Upper lobe of right lung (tissue), 1 donor: ENCODE measurements at regions not wholly inside any gene's neighbourhood (a gene's known extent, or its start where the extent isn't known, plus 50 kb on each side); places are given as distances from the start of the nearest gene placed in this dataset.

ENCODE experiments used
- ATAC-seq: fragments of 200-7000 bp; cut with Tn5 transposase; one replicate; pipeline ENCODE4 v1.9.1; 2020; ENCODE audit warnings: mild to moderate bottlenecking, moderate library complexity
- DNase-seq: peaks from one replicate; pipeline ENCODE4 v3.0.0-alpha.2; 2020
- H3K27ac ChIP-seq: fragments of 200-600 bp; one replicate; pipeline ENCODE4 v1.8.0; 2022
- H3K27me3 ChIP-seq: fragments of 200-600 bp; one replicate; pipeline ENCODE4 v1.8.0; 2022; ENCODE audit warnings: mild to moderate bottlenecking
- H3K36me3 ChIP-seq: fragments of 200-600 bp; one replicate; pipeline ENCODE4 v1.8.0; 2022
- H3K4me1 ChIP-seq: fragments of 200-600 bp; one replicate; pipeline ENCODE4 v1.8.0; 2022
- H3K4me3 ChIP-seq: fragments of 200-600 bp; one replicate; pipeline ENCODE4 v1.8.0; 2022; ENCODE audit warnings: mild to moderate bottlenecking
- H3K9me3 ChIP-seq: fragments of 200-600 bp; one replicate; pipeline ENCODE4 v1.8.0; 2022
- CTCF ChIP-seq: fragments of 200-600 bp; IDR thresholded peaks from one replicate; pipeline ENCODE4 v1.8.0; 2022; ENCODE audit warnings: antibody characterized with exemption
- intact Hi-C: fragments of 100-400 bp; cut with DNase I; formaldehyde crosslinking; loops from one replicate; pipeline ENCODE4 v1.11.0; 2022
- donor health status: DM: no; HTN: yes; CAD: no; lungs with severe emphysema.

- peaks cover 27% of the 10 kb centered on the region for H3K27me3 ChIP-seq
- intact Hi-C loops, result no loop called here
- no peak for DNase-seq
- no peaks in the 10 kb centered on the region for H3K36me3 ChIP-seq
- no peak overlapping the region for H3K4me3 ChIP-seq
- no peaks in the 10 kb centered on the region for H3K9me3 ChIP-seq
- no peak overlapping the region for H3K27ac ChIP-seq
- no peak for ATAC-seq
- no peak for TF ChIP-seq CTCF
- no peaks in the 10 kb centered on the region for H3K4me1 ChIP-seq
Measured at GRCh38 chr17:79464318-79465010, 146.4 kb downstream of the RBFOX3 start.

GRCh38 chr17:79463421-79464317 is 147.2 kb downstream of the RBFOX3 start:
- TF ChIP-seq CTCF, result no peak
- H3K27me3 ChIP-seq, result peaks cover 27% of the 10 kb centered on the region
- H3K4me1 ChIP-seq, result no peaks in the 10 kb centered on the region
- no peak for ATAC-seq
- no peaks in the 10 kb centered on the region for H3K9me3 ChIP-seq
- DNase-seq, result no peak
- intact Hi-C loops, result no loop called here
- no peaks in the 10 kb centered on the region for H3K36me3 ChIP-seq
- H3K27ac ChIP-seq, result no peak overlapping the region
- H3K4me3 ChIP-seq, result no peak overlapping the region

GRCh38 chr17:79461041-79461440 is 149.8 kb downstream of the RBFOX3 start:
- Histone ChIP-seq H3K9me3 (no peaks in the 10 kb centered on the region), H3K36me3 (no peaks in the 10 kb centered on the region), H3K27me3 (peaks cover 19% of the 10 kb centered on the region), H3K4me1 (no peaks in the 10 kb centered on the region), H3K4me3 (no peak overlapping the region), H3K27ac (no peak overlapping the region)
- no peak for DNase-seq
- no peak for TF ChIP-seq CTCF
- ATAC-seq, result no peak
- intact Hi-C loops, result no loop called here

GRCh38 chr17:79459846-79460245 is 151.0 kb downstream of the RBFOX3 start:
- Histone ChIP-seq H3K4me3 (no peak overlapping the region), H3K27ac (no peak overlapping the region), H3K36me3 (no peaks in the 10 kb centered on the region), H3K4me1 (no peaks in the 10 kb centered on the region), H3K9me3 (no peaks in the 10 kb centered on the region), H3K27me3 (peaks cover 8% of the 10 kb centered on the region)
- DNase-seq, result no peak
- intact Hi-C loops, result no loop called here
- ATAC-seq, result no peak
- no peak for TF ChIP-seq CTCF

GRCh38 chr17:79459003-79459655 is 151.7 kb downstream of the RBFOX3 start:
- Histone ChIP-seq H3K4me3 (no peak overlapping the region), H3K36me3 (no peaks in the 10 kb centered on the region), H3K9me3 (no peaks in the 10 kb centered on the region), H3K27me3 (peaks cover 5% of the 10 kb centered on the region), H3K4me1 (no peaks in the 10 kb centered on the region), H3K27ac (no peak overlapping the region)
- DNase-seq (no peak), ATAC-seq (no peak)
- TF ChIP-seq CTCF, result no peak
- intact Hi-C loops, result no loop called here
